Panc1 (cell line): ENCODE measurements at regions not wholly inside any gene's neighbourhood (a gene's known extent, or its start where the extent isn't known, plus 50 kb on each side); places are given as distances from the start of the nearest gene placed in this dataset.

Experiments
- ATAC-seq: fragments of 200-7000 bp; cut with Tn5 transposase; 2 replicates; pipeline ENCODE4 v1.9.1; 2020; ENCODE audit warnings: mild to moderate bottlenecking, moderate library complexity
- BruUV-seq: library from RNA; stranded (reverse); fragments of 400-500 nt; replicated peaks from 2 replicates; lab custom pipeline; 2021; lab: Mats Ljungman, UMichigan
- CTCF ChIA-PET: fragments of 300-600 bp; sonication (Branson Sonifier 250); formaldehyde crosslinking; loops from one replicate; lab custom pipeline; 2022; ENCODE audit warnings: antibody characterized with exemption; lab: Charles Lee
- POLR2A ChIA-PET: fragments of 300-600 bp; sonication (Branson Sonifier 250); formaldehyde crosslinking; loops from one replicate; lab custom pipeline; 2022; ENCODE audit warnings: antibody characterized with exemption; lab: Charles Lee
- DNase-seq: peaks from one replicate; pipeline ENCODE4 v3.0.0-alpha.2; 2010; ENCODE audit warnings: low read depth, low spot score
- H3K27ac ChIP-seq: 2 replicates; pipeline ENCODE4 v1.5.1; 2011; ENCODE audit warnings: mild to moderate bottlenecking, low read length, inconsistent platforms
- H3K27me3 ChIP-seq: fragments of 200-500 bp; sonication (Bioruptor generic); 2 replicates; pipeline ENCODE4 v1.6.0; 2014; ENCODE audit warnings: low read length, inconsistent platforms; ENCODE audit not compliant: control insufficient read depth, insufficient read depth
- H3K36me3 ChIP-seq: fragments of 200-500 bp; sonication (Bioruptor generic); 2 replicates; pipeline ENCODE4 v1.5.1; 2014; ENCODE audit warnings: inconsistent platforms, mild to moderate bottlenecking, low read length, moderate library complexity; ENCODE audit not compliant: control insufficient read depth, insufficient read depth
- H3K4me1 ChIP-seq: 2 replicates; pipeline ENCODE4 v1.5.1; 2011; ENCODE audit warnings: inconsistent platforms, mild to moderate bottlenecking, low read length, moderate library complexity; ENCODE audit not compliant: control insufficient read depth, insufficient read depth
- H3K4me3 ChIP-seq, 2 experiments: 2 replicates each; pipeline ENCODE4 v1.5.1; 2011 to 2012; ENCODE audit warnings: low read depth in 2 of 2, low read length in 2 of 2, mild to moderate bottlenecking in 2 of 2, inconsistent platforms in 1 of 2, moderate library complexity in 1 of 2
- H3K9me3 ChIP-seq: fragments of 200-500 bp; sonication (Bioruptor generic); 2 replicates; pipeline ENCODE4 v1.5.1; 2014; ENCODE audit warnings: low read depth, mild to moderate bottlenecking, inconsistent platforms, low read length, moderate library complexity; ENCODE audit not compliant: control insufficient read depth, insufficient read depth
- CTCF ChIP-seq: fragments of 450-650 bp; IDR thresholded peaks from 2 replicates; pipeline ENCODE4 v1.5.1; 2017; ENCODE audit warnings: mild to moderate bottlenecking
- POLR2AphosphoS5 ChIP-seq: IDR thresholded peaks from 2 replicates; pipeline ENCODE4 v1.6.1; 2012; ENCODE audit warnings: mild to moderate bottlenecking, low read depth, low read length, moderate library complexity
- REST ChIP-seq, 2 experiments: IDR thresholded peaks; 2 replicates each; pipeline ENCODE4 v1.6.1; 2011 to 2012; ENCODE audit warnings: low read depth in 2 of 2, control low read depth in 1 of 2, low read length in 1 of 2, mild to moderate bottlenecking in 1 of 2, moderate library complexity in 1 of 2; ENCODE audit not compliant: insufficient read depth in 1 of 2
- SIN3A ChIP-seq: IDR thresholded peaks from 2 replicates; pipeline ENCODE4 v1.6.1; 2012; ENCODE audit warnings: low read depth, mild to moderate bottlenecking, low read length, moderate library complexity, borderline replicate concordance; ENCODE audit not compliant: insufficient read depth
- TCF7L2 ChIP-seq: IDR thresholded peaks from 2 replicates; pipeline ENCODE4 v1.6.1; 2011; ENCODE audit warnings: mild to moderate bottlenecking, low read depth, low read length, inconsistent platforms
- in situ Hi-C: cut with HindIII; loops from 2 replicates; pipeline ENCODE4 v1.10.0; 2016; ENCODE audit warnings: low sequenced_read_pairs, low pct_unique_long_range_greater_than_20kb
- intact Hi-C: fragments of 100-400 bp; cut with micrococcal nuclease; formaldehyde crosslinking; loops from one replicate; pipeline ENCODE4 v1.10.0; 2022; ENCODE audit not compliant: unreplicated experiment

DNA sequence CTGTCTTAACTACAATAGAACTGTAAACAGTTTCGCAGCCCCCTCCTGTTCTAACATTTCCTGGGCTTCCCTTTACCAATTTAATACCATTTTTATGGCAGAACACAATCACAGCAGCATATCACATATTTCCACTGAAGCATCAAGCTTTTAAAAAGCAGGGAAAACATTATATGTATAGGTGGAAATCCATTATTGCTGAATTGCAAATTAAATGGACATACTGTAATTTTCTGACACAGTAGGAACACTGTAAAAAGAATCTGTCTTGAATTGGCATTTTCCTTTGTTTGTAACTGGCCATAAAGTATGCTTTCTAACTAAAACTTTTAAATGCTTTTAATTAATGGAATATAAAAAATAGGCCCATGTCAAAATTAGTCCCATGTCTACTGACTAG, 1385.8 kb downstream of the SI start:
- DNase-seq (no peak), ATAC-seq (no peak)
- no TSS peak for BruUV-seq
- Histone ChIP-seq H3K27ac (no peak overlapping the region), H3K4me3 (no peak overlapping the region), H3K9me3 (peaks cover 9% of the 10 kb centered on the region), H3K4me1 (no peaks in the 10 kb centered on the region), H3K36me3 (no peaks in the 10 kb centered on the region), H3K27me3 (no peaks in the 10 kb centered on the region)
- ChIA-PET CTCF (no interaction called here), POLR2A (no interaction called here)
- no peak for TF ChIP-seq CTCF
- TF ChIP-seq POLR2AphosphoS5, result no peak
- no peak for TF ChIP-seq SIN3A
- TF ChIP-seq REST (IDR thresholded peaks at IDR 0.05; ENCODE audit: insufficient read depth in 1 of 2, low read depth in 2 of 2, low read length in 1 of 2), result no peak
- TF ChIP-seq TCF7L2, result no peak
- in situ Hi-C loops (no loop called here), intact Hi-C loops (no loop called here)

DNA sequence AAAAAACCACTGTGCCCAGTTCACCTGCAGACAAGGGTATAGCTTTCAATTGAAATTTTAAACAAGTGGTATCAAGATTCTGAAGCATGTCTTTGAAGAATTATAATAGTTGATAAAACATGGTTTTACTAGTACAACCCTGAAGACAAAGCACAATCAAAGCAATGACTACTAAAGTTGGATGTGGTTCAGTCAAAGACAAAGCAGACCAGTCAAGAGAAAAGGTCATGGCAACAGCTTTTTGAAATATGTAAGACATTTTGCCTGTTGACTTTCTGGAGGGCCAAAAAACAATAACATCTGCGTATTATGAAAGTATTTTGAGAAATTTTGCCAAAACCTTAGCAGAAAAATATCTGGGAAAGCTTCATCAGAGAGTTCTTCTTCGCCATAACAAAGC, 1393.6 kb downstream of the SI start:
- no peak overlapping the region for H3K4me3 ChIP-seq
- H3K9me3 ChIP-seq, result peaks cover 14% of the 10 kb centered on the region
- ChIA-PET CTCF (no interaction called here), POLR2A (no interaction called here)
- in situ Hi-C loops (no loop called here), intact Hi-C loops (no loop called here)
- ATAC-seq (no peak), DNase-seq (no peak)
- TF ChIP-seq REST (IDR thresholded peaks at IDR 0.05; ENCODE audit: insufficient read depth in 1 of 2, low read depth in 2 of 2, low read length in 1 of 2) (no peak), TCF7L2 (no peak), POLR2AphosphoS5 (no peak), CTCF (no peak), SIN3A (no peak)
- no peak overlapping the region for H3K27ac ChIP-seq
- H3K4me1 ChIP-seq, result no peaks in the 10 kb centered on the region
- H3K27me3 ChIP-seq, result no peaks in the 10 kb centered on the region
- H3K36me3 ChIP-seq, result no peaks in the 10 kb centered on the region
- BruUV-seq, result no TSS peak
